ENCODE measurements at regions not wholly inside any gene's neighbourhood (a gene's known extent, or its start where the extent isn't known, plus 50 kb on each side); places are given as distances from the start of the nearest gene placed in this dataset.

GRCh38 chr21:23706431-23706830, 1900.8 kb downstream of the MRPL39 start:
- no peak overlapping the region for H2AFZ ChIP-seq
- H3K27ac ChIP-seq (ENCODE audit: low read depth): no peak overlapping the region
- H3K4me3 ChIP-seq: no peak overlapping the region
- peaks cover 53% of the 10 kb centered on the region for H3K9me3 Mint-ChIP-seq
- no peaks in the 10 kb centered on the region for H3K79me2 ChIP-seq (replicated peaks; ENCODE audit: insufficient read depth)
- no peaks in the 10 kb centered on the region for H3F3A ChIP-seq (replicated peaks; ENCODE audit: low read depth)
- no peak for TF ChIP-seq REST (IDR thresholded peaks at IDR 0.05; ENCODE audit: unreplicated experiment)
- no peak for TF ChIP-seq ZNF114 (CRISPR knock-in tag; IDR thresholded peaks at IDR 0.05)
- no peak for TF ChIP-seq ETS1 (IDR thresholded peaks at IDR 0.05)
- TF ChIP-seq CTCF (conservative IDR thresholded peaks at IDR 0.05; ENCODE audit: low read depth in 2 of 2): no peak
- no peak for TF ChIP-seq STAT1 (IDR thresholded peaks at IDR 0.05; ENCODE audit: unreplicated experiment)
- no peak for TF ChIP-seq CREB1 (CRISPR knock-in tag; IDR thresholded peaks at IDR 0.05; ENCODE audit: low read depth)
- no peak for TF ChIP-seq ZNF331 (CRISPR knock-in tag; IDR thresholded peaks at IDR 0.05; ENCODE audit: low read depth)
- no peak for TF ChIP-seq EZH2phosphoT487 (IDR thresholded peaks at IDR 0.05; ENCODE audit: unreplicated experiment)
- TF ChIP-seq JUNB (IDR thresholded peaks at IDR 0.05; ENCODE audit: unreplicated experiment): no peak
- no peak for TF ChIP-seq NANOG (IDR thresholded peaks at IDR 0.05; ENCODE audit: borderline replicate concordance)
- no peak for TF ChIP-seq POLR2AphosphoS5 (IDR thresholded peaks at IDR 0.05; ENCODE audit: low read depth)
- no peak for TF ChIP-seq EZH2 (IDR thresholded peaks at IDR 0.05; ENCODE audit: low read depth, unreplicated experiment)
- TF ChIP-seq ZNF462 (CRISPR knock-in tag; IDR thresholded peaks at IDR 0.05): no peak
- H3K36me3 ChIP-seq (ENCODE audit: insufficient read depth): no peaks in the 10 kb centered on the region
- ATAC-seq: no peak
- no peaks in the 10 kb centered on the region for H3K4me1 ChIP-seq (ENCODE audit: insufficient read depth)
- H3K36me3 Mint-ChIP-seq (ENCODE audit: low read depth): peaks cover under 1% of the 10 kb centered on the region; the same call in 1 of the 3 replicates
- no peaks in the 10 kb centered on the region for H3K9me2 ChIP-seq (ENCODE audit: insufficient read depth)
- no peaks in the 10 kb centered on the region for H3K4me1 Mint-ChIP-seq
- no peak overlapping the region for H3K4me2 ChIP-seq
- H3K27me3 Mint-ChIP-seq (ENCODE audit: insufficient read depth, low read depth, poor library complexity): peaks cover 2% of the 10 kb centered on the region
- H3K27me3 ChIP-seq (ENCODE audit: insufficient read depth): no peaks in the 10 kb centered on the region
- H3K27ac Mint-ChIP-seq: no peak overlapping the region
- no peak overlapping the region for H3K4me3 Mint-ChIP-seq
- H4K20me1 ChIP-seq (replicated peaks; ENCODE audit: insufficient read depth): no peaks in the 10 kb centered on the region
- no peak for DNase-seq (ENCODE audit: low spot score)

Measured in GM23338 (cell line).